H1 (cell line): ENCODE measurements at regions not wholly inside any gene's neighbourhood (a gene's known extent, or its start where the extent isn't known, plus 50 kb on each side); places are given as distances from the start of the nearest gene placed in this dataset.

Experiments used
- CTCF ChIA-PET: fragments of 300-600 bp; sonication (Branson Sonifier 250); formaldehyde crosslinking; loops from one replicate; lab custom pipeline; 2021; ENCODE audit not compliant: partially characterized antibody; lab: Charles Lee
- POLR2A ChIA-PET: fragments of 300-600 bp; sonication (Branson Sonifier 250); formaldehyde crosslinking; loops from one replicate; lab custom pipeline; 2021; ENCODE audit warnings: inconsistent platforms; ENCODE audit not compliant: partially characterized antibody; lab: Charles Lee
- DNase-seq, 2 experiments: peaks; one replicate each; pipeline versions ENCODE4 v3.0.0 to v3.0.0-alpha.2; 2010 to 2022; ENCODE audit warnings: low spot score in 2 of 2, low read depth in 1 of 2, mixed read lengths in 1 of 2
- FAIRE-seq: peaks from 2 replicates; lab custom pipeline; 2011; peaks lifted over from hg19 to GRCh38; lab: Jason Lieb, UNC
- H2AFZ ChIP-seq: 2 replicates; pipeline ENCODE4 v1.8.1; 2012; ENCODE audit warnings: low read length, inconsistent platforms
- H2AK5ac ChIP-seq: 2 replicates; pipeline ENCODE4 v1.6.1; 2013; ENCODE audit warnings: low read depth, low read length
- H2BK120ac ChIP-seq: replicated peaks from 2 replicates; pipeline ENCODE3; 2013; ENCODE audit warnings: low read depth, low read length, inconsistent platforms
- H2BK12ac ChIP-seq: 2 replicates; pipeline ENCODE4 v1.6.1; 2013; ENCODE audit warnings: low read depth, low read length
- H2BK15ac ChIP-seq: 2 replicates; pipeline ENCODE4 v1.6.1; 2013; ENCODE audit warnings: low read length
- H2BK20ac ChIP-seq: 2 replicates; pipeline ENCODE4 v1.6.1; 2013; ENCODE audit warnings: low read length
- H2BK5ac ChIP-seq: 2 replicates; pipeline ENCODE4 v1.6.1; 2013; ENCODE audit warnings: low read depth, low read length
- H3K14ac ChIP-seq: 2 replicates; pipeline ENCODE4 v1.6.1; 2013; ENCODE audit warnings: inconsistent platforms; ENCODE audit not compliant: insufficient read length
- H3K18ac ChIP-seq: 2 replicates; pipeline ENCODE4 v1.6.1; 2013; ENCODE audit warnings: low read length; ENCODE audit errors: extremely low read depth
- H3K23ac ChIP-seq: 2 replicates; pipeline ENCODE4 v1.6.1; 2013; ENCODE audit warnings: inconsistent platforms; ENCODE audit not compliant: insufficient read length
- H3K23me2 ChIP-seq: 2 replicates; pipeline ENCODE4 v1.6.1; 2013; ENCODE audit warnings: low read depth, low read length
- H3K27ac ChIP-seq: 2 replicates; pipeline ENCODE4 v1.6.1; 2011; ENCODE audit warnings: low read depth, low read length, inconsistent platforms
- H3K27me3 ChIP-seq, 4 experiments: replicated peaks in 1 of 4; 1 replicate in 1 of 4; 2 replicates in 3 of 4; pipeline versions ENCODE4 v1.6.1 to v1.8.1; 2011 to 2013; ENCODE audit warnings: low read length in 3 of 4, mild to moderate bottlenecking in 3 of 4, inconsistent platforms in 2 of 4, mixed read lengths in 2 of 4, moderate library complexity in 1 of 4; ENCODE audit not compliant: control insufficient read depth in 3 of 4, insufficient read depth in 3 of 4; ENCODE audit errors: extremely low read depth in 1 of 4
- H3K36me3 ChIP-seq, 4 experiments: 2 replicates each; pipeline versions ENCODE4 v1.6.1 to v1.8.1; 2011 to 2013; ENCODE audit warnings: mild to moderate bottlenecking in 4 of 4, low read length in 3 of 4, moderate library complexity in 2 of 4, control low read depth in 1 of 4, inconsistent platforms in 1 of 4; ENCODE audit not compliant: insufficient read depth in 4 of 4, control insufficient read depth in 2 of 4
- H3K4ac ChIP-seq: replicated peaks from 2 replicates; pipeline ENCODE3; 2013; ENCODE audit warnings: low read length, low read depth, mixed read lengths, inconsistent platforms; ENCODE audit not compliant: insufficient read length
- H3K4me1 ChIP-seq, 4 experiments: replicated peaks in 1 of 4; 1 replicate in 1 of 4; 2 replicates in 3 of 4; pipeline versions ENCODE4 v1.6.1 to v1.8.1; 2011 to 2013; ENCODE audit warnings: low read length in 3 of 4, inconsistent platforms in 2 of 4, mixed read lengths in 1 of 4; ENCODE audit not compliant: insufficient read depth in 4 of 4, control insufficient read depth in 3 of 4
- H3K4me2 ChIP-seq, 2 experiments: 2 replicates each; pipeline versions ENCODE4 v1.6.1 to v1.8.1; 2011 to 2013; ENCODE audit warnings: low read depth in 2 of 2, low read length in 2 of 2, control low read depth in 1 of 2, inconsistent platforms in 1 of 2, mild to moderate bottlenecking in 1 of 2; ENCODE audit not compliant: insufficient read depth in 1 of 2
- H3K4me3 ChIP-seq, 4 experiments: fragments of 200-600, 300-600 bp in 1 of 4; sonication (generic), shearing (Covaris generic), sonication (Bioruptor Twin) in 1 of 4; 2 replicates each; pipeline versions ENCODE4 v1.5.1 to v1.8.1; 2011 to 2016; ENCODE audit warnings: low read length in 4 of 4, low read depth in 3 of 4, control low read depth in 2 of 4, inconsistent platforms in 2 of 4, mild to moderate bottlenecking in 2 of 4, mixed read lengths in 1 of 4, moderate library complexity in 1 of 4; ENCODE audit not compliant: insufficient read depth in 2 of 4; ENCODE audit errors: extremely low read depth in 1 of 4
- H3K56ac ChIP-seq: replicated peaks from 2 replicates; pipeline ENCODE3; 2013; ENCODE audit warnings: low read depth, mild to moderate bottlenecking, mixed read lengths, low read length, inconsistent platforms; ENCODE audit not compliant: insufficient read length
- H3K79me1 ChIP-seq: 2 replicates; pipeline ENCODE4 v1.6.1; 2013; ENCODE audit warnings: low read depth, low read length, control low read depth
- H3K79me2 ChIP-seq, 2 experiments: 2 replicates each; pipeline versions ENCODE4 v1.6.1 to v1.8.1; 2012 to 2013; ENCODE audit warnings: low read length in 2 of 2, mild to moderate bottlenecking in 2 of 2, inconsistent platforms in 1 of 2; ENCODE audit not compliant: insufficient read depth in 2 of 2, control insufficient read depth in 1 of 2
- H3K9ac ChIP-seq, 4 experiments: replicated peaks in 1 of 4; 1 replicate in 1 of 4; 2 replicates in 3 of 4; pipeline versions ENCODE4 v1.6.1 to v1.8.1; 2011 to 2013; ENCODE audit warnings: low read depth in 3 of 4, low read length in 3 of 4, control low read depth in 2 of 4, mild to moderate bottlenecking in 2 of 4, moderate library complexity in 2 of 4, inconsistent platforms in 1 of 4; ENCODE audit errors: extremely low read depth in 1 of 4
- H3K9me3 ChIP-seq, 2 experiments: 2 replicates each; pipeline versions ENCODE4 v1.6.1 to v1.8.1; 2012 to 2013; ENCODE audit warnings: mild to moderate bottlenecking in 2 of 2, moderate library complexity in 2 of 2, control low read depth in 1 of 2, inconsistent platforms in 1 of 2, low read depth in 1 of 2, low read length in 1 of 2, mixed read lengths in 1 of 2; ENCODE audit not compliant: insufficient read depth in 2 of 2
- H4K20me1 ChIP-seq, 2 experiments: replicated peaks in 1 of 2; 2 replicates each; pipeline versions ENCODE3 to v1.8.1; 2011 to 2013; ENCODE audit warnings: inconsistent platforms in 2 of 2, low read length in 2 of 2, mild to moderate bottlenecking in 1 of 2; ENCODE audit not compliant: insufficient read depth in 2 of 2, control insufficient read depth in 1 of 2
- H4K5ac ChIP-seq: 2 replicates; pipeline ENCODE4 v1.6.1; 2013; ENCODE audit warnings: low read length, low read depth, mixed read lengths, inconsistent platforms; ENCODE audit not compliant: insufficient read length
- H4K8ac ChIP-seq: 2 replicates; pipeline ENCODE4 v1.8.0; 2013; ENCODE audit warnings: mild to moderate bottlenecking, moderate library complexity, low read length, inconsistent platforms; ENCODE audit not compliant: insufficient read depth; ENCODE audit errors: extremely low read depth
- H4K91ac ChIP-seq: replicated peaks from 2 replicates; pipeline ENCODE3; 2013; ENCODE audit warnings: low read length, mixed read lengths, inconsistent platforms; ENCODE audit not compliant: insufficient read length
- PHF8 ChIP-seq: fragments of 200-600 bp; sonication (generic); conservative IDR thresholded peaks from 2 replicates; pipeline ENCODE4 v1.7.1; 2012; ENCODE audit warnings: low read depth, mild to moderate bottlenecking, inconsistent platforms, low read length, moderate library complexity
- RFX5 ChIP-seq: IDR thresholded peaks from 2 replicates; pipeline ENCODE4 v1.6.1; 2011; ENCODE audit warnings: low read depth, low read length, improper control_type of control experiment, borderline replicate concordance
- WGBS, 2 experiments: shearing (Covaris generic) in 1 of 2; methylation state at CpG; one replicate each; pipeline versions ENCODE4 v1.1.6 to v1.1.7; 2013 to 2015; ENCODE audit warnings: low lambda C conversion rate in 2 of 2, mixed read lengths in 2 of 2, inconsistent platforms in 1 of 2, low coverage in 1 of 2, missing lambda C conversion rate in 1 of 2; ENCODE audit not compliant: insufficient replicate concordance in 2 of 2, insufficient coverage in 1 of 2, insufficient read length in 1 of 2; ENCODE audit errors: extremely low coverage in 1 of 2, missing lambda C conversion rate in 1 of 2; 5-methylcytosine and 5-hydroxymethylcytosine counted together

DNA sequence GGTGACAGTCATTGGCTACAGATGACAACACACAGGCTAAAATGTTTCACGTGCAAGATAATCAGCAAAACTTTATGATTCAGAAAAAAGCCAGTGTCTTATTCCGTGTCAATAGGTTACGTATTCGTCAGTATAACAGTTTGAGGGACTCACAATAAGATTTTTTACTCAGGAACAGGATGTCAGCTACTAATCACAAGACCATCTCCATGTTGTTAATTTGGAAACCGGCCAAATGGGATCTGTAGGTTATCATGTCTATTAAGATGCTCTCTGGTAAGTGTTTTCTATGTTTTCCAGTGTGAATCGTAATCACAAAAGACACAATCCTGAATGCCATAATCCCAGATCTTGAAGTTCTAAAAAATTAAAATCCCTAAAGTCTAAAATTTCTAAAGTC, 197.3 kb downstream of the ETV1 start:
- Histone ChIP-seq H2BK120ac (no peak overlapping the region), H2BK20ac (no peak overlapping the region), H3K56ac (no peak overlapping the region), H3K79me2 (peaks cover 0 to 8% of the 10 kb centered on the region in 2 experiments; a peak in 2 of 4 replicates), H4K91ac (no peak overlapping the region), H3K36me3 (no peaks in the 10 kb centered on the region), H2AK5ac (no peak overlapping the region), H3K4me2 (no peak overlapping the region), H4K5ac (no peak overlapping the region), H2BK15ac (no peak overlapping the region), H3K79me1 (no peaks in the 10 kb centered on the region), H3K27me3 (no peaks in the 10 kb centered on the region), H2BK12ac (no peak overlapping the region), H2AFZ (no peak overlapping the region), H3K23me2 (no peaks in the 10 kb centered on the region; the same call in 1 of the 2 replicates), H4K20me1 (no peaks in the 10 kb centered on the region), H3K9me3 (no peaks in the 10 kb centered on the region), H3K4me1 (peaks cover 0 to under 1% (median 0%) of the 10 kb centered on the region in 4 experiments; a peak in 1 of 7 replicates), H3K14ac (no peak overlapping the region), H3K27ac (no peak overlapping the region), H4K8ac (no peak overlapping the region), H3K18ac (no peak overlapping the region), H3K4ac (no peak overlapping the region), H3K4me3 (no peak overlapping the region), H3K23ac (no peak overlapping the region), H3K9ac (no peak overlapping the region), H2BK5ac (no peak overlapping the region)
- ChIA-PET CTCF (no interaction called here), POLR2A (no interaction called here)
- TF ChIP-seq PHF8: no peak
- no peak for TF ChIP-seq RFX5
- no peak for DNase-seq
- WGBS, 2 experiments: 94% methylated on average over 6 of the region's 6 CpGs; no CpG with 5 or more reads in 1 of the 2 experiments
- FAIRE-seq: no peak
